ENCODE measurements at regions not wholly inside any gene's neighbourhood (a gene's known extent, or its start where the extent isn't known, plus 50 kb on each side); places are given as distances from the start of the nearest gene placed in this dataset.

- no peak overlapping the region for H3K27ac ChIP-seq
- intact Hi-C loops (cut with DNase I) = no loop called here
- H3K9me3 ChIP-seq = no peaks in the 10 kb centered on the region
- ATAC-seq (no peak), DNase-seq (no peak)
- no peak overlapping the region for H3K4me3 ChIP-seq
- no peaks in the 10 kb centered on the region for H3K27me3 ChIP-seq
- H3K36me3 ChIP-seq = no peaks in the 10 kb centered on the region
- no peak for TF ChIP-seq CTCF (IDR thresholded peaks at IDR 0.05)
- no peaks in the 10 kb centered on the region for H3K4me1 ChIP-seq
These were observed 322.5 kb downstream of the PMP22 start for GRCh38 chr17:14942526-14943190.

- no peak for ATAC-seq
- H3K27ac ChIP-seq = peak overlapping the region; percentile 26
These were observed 324.2 kb downstream of the PMP22 start for GRCh38 chr17:14940938-14941265.

GRCh38 chr17:14940108-14940937, 324.8 kb downstream of the PMP22 start:
- no peak for DNase-seq

More at GRCh38 chr17:14940938-14941265, 324.2 kb downstream of the PMP22 start:
- no peaks in the 10 kb centered on the region for H3K27me3 ChIP-seq
- TF ChIP-seq CTCF (IDR thresholded peaks at IDR 0.05) = no peak
- DNase-seq = no peak
- H3K4me1 ChIP-seq = no peaks in the 10 kb centered on the region
- intact Hi-C loops (cut with DNase I) = no loop called here
- H3K4me3 ChIP-seq = no peak overlapping the region
- no peaks in the 10 kb centered on the region for H3K36me3 ChIP-seq
- H3K9me3 ChIP-seq = no peaks in the 10 kb centered on the region

DNA sequence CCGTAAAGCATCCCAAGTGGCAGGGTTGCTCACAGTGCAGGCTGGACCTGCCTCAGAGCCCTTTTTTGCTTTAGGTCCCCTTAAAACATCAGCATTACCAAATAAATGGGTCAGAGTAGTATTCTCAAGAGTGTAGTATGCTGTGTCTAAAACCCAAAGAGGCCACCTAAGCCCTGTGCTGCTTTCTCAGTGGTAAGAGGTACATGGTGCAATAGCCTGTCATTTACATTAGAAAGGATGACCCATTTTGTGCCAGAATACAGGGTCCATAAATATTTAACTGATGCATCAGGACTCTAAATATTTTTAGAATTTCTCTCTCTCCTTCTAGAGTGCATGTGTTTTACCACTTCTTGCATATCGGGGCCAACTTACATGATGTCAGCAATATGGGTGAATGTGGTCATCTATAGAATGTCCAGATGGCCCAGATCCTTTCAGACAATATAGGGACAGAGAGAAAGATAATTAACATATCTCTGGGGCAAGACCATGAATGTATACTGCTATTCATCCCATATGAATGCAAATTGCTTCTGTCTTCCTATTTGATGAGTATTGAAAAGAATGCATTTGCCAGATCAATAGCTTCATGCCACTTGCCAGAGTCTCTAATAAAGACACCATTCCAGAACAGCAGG, 329.2 kb downstream of the PMP22 start:
- intact Hi-C loops (cut with DNase I) = no loop called here
- Histone ChIP-seq H3K4me3 (no peak overlapping the region), H3K36me3 (no peaks in the 10 kb centered on the region), H3K4me1 (no peaks in the 10 kb centered on the region), H3K27me3 (no peaks in the 10 kb centered on the region), H3K9me3 (no peaks in the 10 kb centered on the region), H3K27ac (no peak overlapping the region)
- ATAC-seq = no peak
- no peak for DNase-seq
- TF ChIP-seq CTCF (IDR thresholded peaks at IDR 0.05) = no peak

More at GRCh38 chr17:14940108-14940937, 324.8 kb downstream of the PMP22 start:
- intact Hi-C loops (cut with DNase I) = no loop called here
- Histone ChIP-seq H3K27me3 (no peaks in the 10 kb centered on the region), H3K27ac (peak overlapping the region; percentile 26), H3K9me3 (no peaks in the 10 kb centered on the region), H3K36me3 (no peaks in the 10 kb centered on the region), H3K4me3 (no peak overlapping the region), H3K4me1 (no peaks in the 10 kb centered on the region)
- TF ChIP-seq CTCF (IDR thresholded peaks at IDR 0.05) = no peak
- peak; percentile 58 for ATAC-seq

- no peak for ATAC-seq
These were observed 329.8 kb downstream of the PMP22 start for GRCh38 chr17:14935139-14935841.

More at GRCh38 chr17:14935139-14935841, 329.8 kb downstream of the PMP22 start:
- H3K4me3 ChIP-seq = no peak overlapping the region
- TF ChIP-seq CTCF (IDR thresholded peaks at IDR 0.05) = no peak
- no peaks in the 10 kb centered on the region for H3K4me1 ChIP-seq
- intact Hi-C loops (cut with DNase I) = no loop called here
- H3K9me3 ChIP-seq = no peaks in the 10 kb centered on the region
- H3K36me3 ChIP-seq = no peaks in the 10 kb centered on the region
- no peaks in the 10 kb centered on the region for H3K27me3 ChIP-seq
- DNase-seq = no peak
- H3K27ac ChIP-seq = no peak overlapping the region

Measured in upper lobe of right lung (tissue), 1 donor.